ENCODE measurements at regions not wholly inside any gene's neighbourhood (a gene's known extent, or its start where the extent isn't known, plus 50 kb on each side); places are given as distances from the start of the nearest gene placed in this dataset.
"Not testable (repeated sequence)": the region's sequence is repeated elsewhere in the genome, so short reads cannot be mapped to it uniquely, and the experiment has no call there.

DNA sequence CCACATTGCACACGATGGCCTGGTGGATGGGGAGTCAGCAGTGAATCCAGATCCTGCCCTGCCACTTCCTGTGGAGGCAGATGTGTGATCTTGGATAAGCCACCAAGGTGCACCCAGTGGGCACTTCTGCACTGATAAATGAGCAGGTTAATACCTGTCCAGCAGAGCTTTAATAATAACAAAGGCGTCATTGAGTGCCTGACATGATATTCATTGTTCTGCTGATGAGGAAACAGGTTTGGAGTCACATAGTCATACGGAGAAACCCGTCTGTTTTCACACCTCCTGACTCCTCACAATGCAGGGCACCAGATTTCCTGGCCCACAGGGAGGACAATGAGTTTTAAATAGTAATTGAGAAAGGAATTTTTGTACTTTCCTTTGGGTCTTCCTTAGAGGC is 324.6 kb upstream of the CDH5 start:
- DNase-seq, result no peak

DNA sequence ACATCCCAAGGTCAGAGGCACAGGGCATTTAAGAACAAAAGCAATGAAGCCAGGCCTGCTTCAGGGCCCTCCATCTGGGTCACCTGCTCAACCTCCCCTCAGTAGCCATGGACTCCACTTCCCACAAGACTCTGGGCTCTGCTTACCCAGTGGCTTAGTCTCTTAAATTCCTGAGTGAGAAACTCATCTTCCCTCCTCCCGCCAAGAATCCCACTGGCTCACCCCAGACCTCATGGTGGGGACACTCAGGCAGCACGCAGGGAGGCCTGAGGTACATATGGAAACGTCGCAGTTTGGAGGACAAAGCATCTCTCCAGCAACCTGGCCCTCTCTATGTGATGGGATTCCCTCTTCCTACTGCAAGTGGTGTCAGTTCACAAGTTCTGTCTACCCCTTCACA is 326.7 kb upstream of the CDH5 start:
- DNase-seq, result no peak

DNA sequence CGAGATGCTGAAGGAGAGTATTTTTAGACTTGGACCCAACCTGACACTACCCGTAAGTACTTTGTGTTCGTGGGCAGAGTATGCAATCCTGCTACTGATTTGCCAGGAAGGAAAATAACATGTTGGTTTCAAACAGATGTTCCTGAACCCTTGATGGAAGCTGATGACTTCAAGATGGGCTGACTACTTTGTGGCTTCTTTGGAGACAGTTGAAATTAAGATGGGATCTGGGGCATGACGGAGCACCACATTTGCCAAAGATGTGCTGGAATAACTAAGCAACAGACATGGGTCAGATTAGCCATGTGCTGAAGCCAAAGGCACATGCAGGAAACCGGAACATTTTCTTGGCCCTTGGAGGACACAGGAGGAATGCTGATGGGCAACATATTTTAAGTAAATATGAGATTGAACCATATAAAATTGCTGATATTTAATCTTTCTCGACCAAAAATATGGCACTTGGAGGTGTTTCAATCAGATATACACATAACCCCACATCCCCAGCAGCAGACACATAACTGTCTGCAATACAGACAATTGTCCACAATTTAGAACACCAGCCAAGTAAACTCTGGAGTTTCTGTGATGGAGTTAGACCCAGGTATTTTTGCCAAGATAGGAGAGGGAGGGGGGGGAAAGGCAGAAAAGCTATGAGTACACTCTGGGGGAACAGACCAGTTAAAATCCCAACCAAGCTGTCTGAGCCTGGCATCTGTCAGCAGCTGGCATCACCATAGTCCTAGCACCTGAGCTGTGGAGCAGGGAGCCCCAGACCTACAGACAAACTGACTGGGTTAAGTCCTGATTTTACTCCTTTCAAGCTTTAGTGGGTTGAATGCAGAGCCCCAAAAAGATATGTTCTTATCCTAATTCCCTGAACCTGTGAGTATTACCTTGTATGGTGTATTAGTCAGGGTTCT is 329.4 kb upstream of the CDH5 start:
- DNase-seq, result no peak

DNA sequence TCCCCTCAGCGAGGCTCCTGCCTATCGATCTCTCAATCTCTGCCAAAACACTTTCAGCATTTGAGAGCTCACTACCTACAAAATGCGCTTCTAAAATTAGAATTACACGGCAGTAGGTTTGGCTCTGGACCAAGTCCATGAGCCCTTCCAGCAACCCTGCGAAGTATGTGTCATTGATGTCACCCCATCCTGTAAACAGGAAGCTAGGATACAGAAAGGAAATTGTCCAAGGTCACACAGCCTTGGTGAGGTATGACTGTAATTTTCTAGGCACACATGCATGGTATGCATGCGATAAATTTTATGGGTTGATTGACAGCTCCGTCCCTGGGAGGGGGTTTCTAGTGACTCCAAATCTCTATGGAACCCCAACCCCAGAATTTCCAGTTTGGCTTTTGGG is 330.3 kb upstream of the CDH5 start:
- no peak for DNase-seq

DNA sequence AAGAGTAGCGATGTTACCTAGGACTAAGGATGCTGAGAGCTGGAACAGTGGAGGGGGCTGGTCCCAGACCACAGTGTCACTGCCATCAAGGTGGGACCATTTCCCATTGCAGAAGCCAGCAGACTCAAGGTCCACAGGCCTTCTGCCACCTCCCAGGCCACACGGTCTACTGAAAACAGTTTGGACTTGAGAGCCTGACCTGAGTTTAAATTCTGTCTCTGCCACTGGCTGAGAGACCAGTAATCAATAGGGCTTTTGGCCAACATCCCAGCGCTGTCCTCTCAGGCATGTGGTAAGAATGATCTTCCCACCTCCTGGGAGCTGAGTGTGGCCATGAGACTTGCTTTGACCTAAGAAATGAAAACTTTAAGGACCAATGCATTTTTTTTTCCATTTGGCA is 331.4 kb upstream of the CDH5 start:
- no peak for DNase-seq

DNA sequence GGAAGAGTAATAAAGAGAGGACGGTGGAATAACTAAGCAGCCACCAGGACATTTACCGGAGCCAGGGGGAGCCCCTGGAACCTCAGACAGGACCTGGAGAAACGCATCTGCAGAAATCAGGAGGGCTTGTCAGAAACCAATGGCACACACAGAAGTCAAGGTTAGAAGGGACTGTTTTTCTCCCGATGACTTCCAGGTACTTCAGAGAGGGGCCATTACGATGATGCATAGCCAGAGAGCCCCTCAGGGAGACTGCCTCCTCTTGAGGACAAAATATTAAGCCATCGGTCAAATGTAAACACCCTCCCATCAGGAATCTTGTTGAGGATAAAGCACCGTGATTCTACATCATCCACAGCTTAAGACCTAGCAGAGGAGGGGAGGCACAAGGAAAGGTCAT is 333.6 kb upstream of the CDH5 start:
- DNase-seq, result no peak

DNA sequence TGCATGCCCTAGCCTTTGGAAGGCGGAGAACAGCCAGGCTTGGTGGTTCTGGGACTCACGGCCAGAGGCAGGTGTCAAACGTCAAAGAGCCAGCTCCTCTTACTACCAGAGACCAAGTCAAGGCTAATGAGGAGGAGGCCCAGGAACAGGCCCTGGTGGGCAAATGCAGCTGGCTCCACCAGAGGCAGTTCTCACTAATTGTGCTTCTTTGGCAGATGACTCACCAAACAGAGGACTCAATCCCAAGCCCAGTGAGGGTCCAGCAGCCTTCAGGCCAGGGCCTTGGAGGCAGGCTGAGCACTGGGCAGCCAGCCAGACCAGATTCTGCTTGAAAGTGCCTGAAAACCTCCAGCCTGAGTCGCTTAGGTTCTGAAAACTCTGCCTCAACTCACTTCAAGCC is 336.5 kb upstream of the CDH5 start:
- DNase-seq, result no peak

DNA sequence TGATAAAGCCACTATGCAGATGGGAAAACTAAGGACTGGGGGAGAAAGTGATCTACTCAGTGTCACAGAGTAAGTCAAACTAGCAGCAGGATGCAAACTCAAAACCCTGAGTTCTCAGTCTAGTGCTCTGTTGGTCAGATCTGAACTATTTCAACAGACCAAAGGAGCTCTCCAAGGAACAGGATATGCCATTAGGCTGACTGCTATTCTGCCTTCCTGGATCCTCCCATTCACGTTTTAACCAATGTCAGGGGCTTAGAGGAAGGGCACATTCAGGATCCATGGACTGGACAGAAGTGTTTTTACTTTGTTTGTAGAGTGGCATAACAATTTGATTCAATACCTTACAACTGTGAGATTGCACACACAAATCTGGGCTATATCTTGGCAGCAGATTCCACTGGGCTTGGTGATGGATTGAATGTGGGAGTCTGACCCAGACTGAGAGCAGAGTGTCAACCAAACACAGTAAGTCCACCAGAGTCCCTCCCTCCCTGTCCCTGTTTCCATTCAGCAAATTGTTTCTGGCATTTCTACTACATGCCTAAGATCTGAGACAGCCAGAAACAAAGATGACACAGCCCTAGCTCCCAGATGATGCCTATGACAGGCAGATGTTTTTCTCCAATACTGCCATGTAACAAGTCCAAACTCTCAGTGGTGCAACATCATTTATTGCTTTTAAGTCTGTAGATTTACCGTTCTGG is 337.8 kb upstream of the CDH5 start:
- DNase-seq, result no peak

DNA sequence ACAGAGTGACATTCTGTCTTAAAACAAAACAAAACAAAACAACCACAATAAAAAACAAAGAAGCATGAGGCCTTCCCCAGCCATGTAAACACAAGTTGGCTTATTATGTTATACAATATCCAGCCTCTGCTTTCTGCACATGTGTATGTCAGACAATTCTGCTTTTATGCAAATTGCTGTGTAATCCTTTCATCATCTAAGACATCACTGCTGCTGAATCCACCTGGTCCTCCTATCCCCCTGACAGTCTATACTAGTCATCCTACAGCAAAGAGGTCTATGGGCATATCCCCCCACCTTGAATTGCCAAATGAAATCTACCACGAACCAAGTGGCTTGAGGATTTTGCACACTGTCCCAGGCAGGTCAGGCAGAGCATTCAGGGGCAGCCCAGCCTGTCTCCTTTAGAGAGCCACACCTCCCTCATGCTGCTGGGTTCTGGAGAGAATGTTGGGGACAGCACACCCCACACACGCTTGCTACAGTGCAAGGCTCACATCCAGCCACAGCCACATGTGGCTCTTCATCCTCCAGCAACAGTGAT is 339.6 kb upstream of the CDH5 start:
- no peak for DNase-seq

DNA sequence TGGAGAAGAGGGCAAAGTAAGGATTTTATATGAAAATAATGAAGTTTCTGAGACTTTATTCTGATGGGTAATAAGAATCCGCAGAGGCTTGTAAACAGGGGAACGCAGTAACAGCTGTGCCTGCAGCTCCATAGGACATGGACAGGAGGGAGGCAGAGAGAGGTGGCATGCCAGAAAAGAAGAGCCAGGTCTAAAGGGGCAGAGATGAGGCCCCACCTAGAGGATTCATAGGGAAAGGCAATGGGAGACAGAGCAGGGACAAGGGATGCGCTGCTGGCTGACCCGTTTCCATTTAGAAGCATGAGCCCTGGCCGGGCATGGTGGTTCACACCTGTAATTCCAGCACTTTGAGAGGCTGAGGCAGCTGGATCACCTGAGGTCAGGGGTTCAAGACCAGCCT is 340.3 kb upstream of the CDH5 start:
- DNase-seq, result no peak

DNA sequence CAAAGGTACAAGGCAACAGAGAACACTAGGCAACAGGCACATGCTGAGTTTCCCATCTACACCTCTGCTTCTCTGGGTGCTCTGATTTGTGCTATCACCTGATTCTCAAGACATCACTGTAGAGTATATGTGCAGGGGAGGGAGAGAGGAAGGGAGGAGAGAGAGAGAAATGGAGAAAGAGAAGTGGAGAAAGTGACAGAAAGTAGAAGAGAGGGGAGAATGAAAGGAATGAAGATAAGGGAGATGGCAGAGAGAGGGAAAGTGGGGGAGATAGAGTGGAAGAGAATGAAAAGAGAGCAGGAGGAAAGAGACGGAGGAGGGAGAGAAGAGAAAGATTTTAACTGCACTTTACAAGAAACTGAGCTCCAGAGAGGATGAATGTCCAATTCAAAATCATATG is 340.7 kb upstream of the CDH5 start:
- no peak for DNase-seq

DNA sequence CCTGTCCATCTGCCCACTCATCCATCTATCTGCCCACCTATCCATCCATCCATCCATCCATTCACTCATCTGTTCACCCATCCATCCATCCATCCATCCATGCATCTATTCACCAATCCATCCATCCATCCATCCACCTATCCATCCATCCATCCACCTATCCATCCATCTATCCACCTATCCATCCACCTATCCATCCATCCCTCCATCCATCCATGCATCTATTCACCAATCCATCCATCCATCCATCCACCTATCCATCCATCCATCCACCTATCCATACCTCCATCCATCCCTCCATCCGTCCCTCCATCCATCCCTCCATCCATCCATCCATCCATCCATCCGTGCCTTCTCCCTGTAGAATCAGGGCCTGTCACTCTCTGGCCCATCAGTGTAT is 341.9 kb upstream of the CDH5 start:
- not testable (repeated sequence) for DNase-seq

DNA sequence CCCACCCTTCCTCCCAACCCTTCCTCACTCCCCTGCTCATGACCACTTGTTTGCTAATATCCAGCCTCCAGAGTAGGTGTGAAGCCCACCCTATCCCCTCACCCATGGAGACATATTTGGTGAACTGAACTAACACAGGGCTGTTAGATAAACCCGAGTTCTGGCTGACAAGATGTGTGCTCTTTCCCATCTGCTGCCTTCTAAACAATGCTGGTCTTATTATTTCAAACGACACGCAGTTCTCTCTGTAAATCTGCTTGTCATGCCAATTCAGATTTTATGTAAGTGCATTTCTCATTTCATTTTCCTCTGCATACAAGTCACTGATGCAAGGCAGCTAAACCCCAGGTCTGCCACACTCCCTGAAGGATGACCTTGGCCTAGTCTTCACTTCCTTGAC is 343.0 kb upstream of the CDH5 start:
- DNase-seq, result no peak

DNA sequence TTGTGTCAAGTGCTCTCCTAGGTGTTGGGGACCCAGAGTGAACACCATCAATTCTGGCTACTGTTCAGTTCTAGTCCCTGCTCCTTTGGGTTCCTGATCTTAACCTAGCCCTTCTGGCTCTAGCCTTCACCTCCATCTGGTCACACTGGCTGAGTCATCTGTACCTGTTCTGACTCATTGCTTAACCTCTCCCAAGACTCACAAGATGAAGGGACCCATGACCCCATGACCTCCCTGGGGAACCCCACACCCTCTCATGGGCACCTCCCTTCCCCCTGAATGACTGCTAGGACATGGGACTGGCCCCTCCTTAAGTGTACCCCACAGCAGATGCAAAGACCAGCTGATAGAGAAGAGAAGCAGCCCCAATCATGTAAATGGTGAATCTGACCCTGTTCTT is 345.8 kb upstream of the CDH5 start:
- DNase-seq, result no peak

DNA sequence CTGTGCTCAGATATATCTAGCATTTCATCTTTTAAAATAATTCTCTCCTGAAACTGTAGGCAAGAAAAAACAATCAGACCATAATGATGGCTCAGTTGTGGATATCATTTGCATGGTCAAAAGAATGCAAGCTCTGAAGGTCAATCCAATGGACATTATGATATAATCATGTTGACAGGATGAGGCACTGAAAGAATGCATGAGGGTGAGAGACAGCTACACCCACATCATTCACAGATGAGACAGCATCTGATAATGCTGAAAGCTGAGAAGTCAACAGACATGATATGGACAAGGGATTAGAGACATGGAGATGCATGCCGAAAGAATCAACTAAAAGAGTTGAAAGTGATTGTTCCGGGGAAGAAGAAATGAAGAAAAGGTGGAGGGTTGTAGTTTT is 346.4 kb upstream of the CDH5 start:
- no peak for DNase-seq

DNA sequence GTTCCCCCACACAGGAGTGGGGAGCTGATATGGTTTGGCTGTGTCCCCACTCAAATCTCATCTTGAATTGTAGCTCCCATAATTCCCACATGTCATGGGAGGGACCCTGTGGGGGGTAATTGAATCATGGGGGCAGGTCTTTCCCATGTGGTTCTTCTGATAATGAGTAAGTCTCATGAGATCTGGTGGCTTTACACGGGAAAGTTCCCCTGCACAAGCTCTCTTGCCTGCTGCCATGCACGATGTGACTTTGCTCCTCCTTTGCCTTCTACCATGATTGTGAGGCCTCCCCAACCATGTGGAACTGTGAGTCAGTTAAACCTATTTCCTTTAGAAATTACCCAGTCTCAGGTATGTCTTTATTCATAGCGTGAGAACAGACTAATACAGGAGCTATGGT is 347.0 kb upstream of the CDH5 start:
- not testable (repeated sequence) for DNase-seq

DNA sequence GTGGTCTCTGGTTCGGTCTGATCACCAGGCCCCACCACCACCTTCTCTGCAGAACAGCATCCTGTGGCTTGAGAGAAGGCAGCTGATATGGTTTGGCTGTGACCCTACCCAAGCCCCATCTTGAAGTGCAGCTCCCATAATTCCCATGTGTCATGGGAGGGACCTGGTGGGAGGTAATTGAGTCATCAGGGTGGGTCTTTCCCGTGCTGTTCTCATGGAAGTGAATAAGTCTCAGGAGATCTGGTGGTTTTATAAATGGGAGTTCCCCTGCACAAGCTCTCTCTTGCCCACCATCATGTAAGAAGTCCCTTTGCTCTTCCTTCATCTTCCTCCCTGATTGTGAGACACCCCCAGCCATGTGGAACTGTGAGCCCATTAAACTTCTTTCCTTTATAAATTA is 352.3 kb upstream of the CDH5 start:
- DNase-seq, result no peak

DNA sequence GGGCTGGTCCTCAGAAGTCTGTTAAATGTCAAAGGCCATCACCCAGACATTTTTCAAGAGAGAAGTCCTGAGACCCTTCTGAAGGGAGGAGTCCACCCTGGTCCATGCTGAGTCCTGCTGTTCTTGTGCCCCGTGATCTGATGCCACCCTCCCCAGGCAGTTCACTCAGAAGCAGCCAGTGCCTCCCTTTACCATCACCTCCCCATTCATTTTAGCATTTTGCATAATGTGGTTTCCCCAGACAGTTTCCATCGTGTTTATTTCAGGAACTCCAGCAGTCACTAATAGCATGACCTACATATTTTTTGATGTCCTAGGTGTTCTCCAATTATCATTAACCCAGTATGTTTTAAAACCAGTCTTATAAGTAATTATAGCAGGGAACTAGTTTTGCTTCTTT is 353.0 kb upstream of the CDH5 start:
- no peak for DNase-seq

DNA sequence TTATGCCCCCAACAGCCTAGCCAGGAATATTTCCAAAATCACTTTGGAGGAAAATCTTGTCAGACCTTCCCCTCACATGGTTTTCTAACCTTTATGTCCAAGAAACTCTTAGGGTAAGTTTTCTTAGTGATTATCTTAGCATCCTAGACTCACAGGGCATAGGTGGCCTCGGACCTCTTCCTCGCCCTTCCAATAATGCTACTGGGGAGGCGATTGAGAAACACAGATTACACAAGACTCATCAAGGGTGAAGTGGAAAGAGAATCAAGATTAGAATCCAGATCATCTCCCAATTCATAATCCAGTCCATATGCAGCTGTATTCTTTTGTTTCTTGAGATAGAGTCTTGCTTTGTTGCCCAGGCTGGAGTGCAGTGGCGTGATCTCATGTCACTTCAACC is 358.4 kb upstream of the CDH5 start:
- no peak for DNase-seq

DNA sequence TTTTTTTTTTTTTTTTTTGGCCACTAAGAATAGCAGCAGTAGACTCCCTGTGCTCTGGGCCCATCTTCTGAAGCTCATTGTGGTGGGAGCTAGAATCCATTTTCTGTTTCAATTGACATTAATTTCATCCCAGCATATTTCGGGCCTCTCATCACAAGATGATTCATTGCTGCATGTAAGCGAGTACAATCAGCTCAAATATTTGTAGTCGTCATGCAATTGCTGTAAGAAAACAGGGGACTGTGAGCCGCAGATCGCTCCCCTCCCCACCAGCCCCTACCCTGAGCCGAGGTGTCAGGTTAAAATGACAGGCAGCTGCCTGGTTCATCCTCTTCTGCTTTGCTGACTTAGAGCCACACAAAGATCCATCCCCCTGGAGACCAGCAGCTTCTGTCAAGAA is 358.8 kb upstream of the CDH5 start:
- no peak for DNase-seq

DNA sequence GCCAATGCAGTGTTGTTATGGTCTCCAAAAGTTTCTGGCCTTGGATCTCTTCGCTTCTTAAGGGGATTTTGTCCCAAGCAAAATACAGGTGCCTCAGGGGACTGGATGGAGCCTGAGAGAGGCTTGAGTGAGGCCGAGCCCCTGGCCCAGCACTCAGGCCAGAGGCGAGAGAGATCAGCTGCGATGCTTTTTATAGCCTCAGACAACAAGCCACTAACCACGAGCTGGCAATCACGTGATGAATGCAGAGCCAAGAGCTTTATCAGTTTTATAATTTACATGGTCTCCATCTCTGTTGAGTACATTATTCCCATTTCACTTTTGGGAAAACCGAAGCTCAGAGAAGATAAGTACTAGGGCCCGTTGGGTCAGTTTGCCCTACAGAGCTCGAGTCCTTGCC is 360.0 kb upstream of the CDH5 start:
- DNase-seq, result no peak

DNA sequence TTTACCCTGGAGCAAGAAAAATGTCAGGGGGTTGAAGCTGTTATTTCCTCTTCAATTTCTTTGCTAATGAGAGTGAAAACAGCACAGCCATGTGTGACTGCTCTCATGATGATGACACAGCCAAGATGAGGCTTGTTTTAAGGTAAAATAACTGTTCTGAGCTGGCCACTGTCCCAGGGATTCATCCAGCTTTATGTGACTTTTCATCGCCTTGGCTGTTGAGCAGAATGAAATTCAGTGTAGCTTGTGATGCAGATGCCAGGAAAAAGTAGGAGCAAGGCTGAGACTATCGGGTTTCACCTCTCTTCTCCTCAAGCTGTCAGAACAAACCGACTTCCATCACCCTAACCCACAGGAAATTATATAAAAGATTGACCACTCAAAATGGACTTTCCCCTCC is 361.8 kb upstream of the CDH5 start:
- no peak for DNase-seq

DNA sequence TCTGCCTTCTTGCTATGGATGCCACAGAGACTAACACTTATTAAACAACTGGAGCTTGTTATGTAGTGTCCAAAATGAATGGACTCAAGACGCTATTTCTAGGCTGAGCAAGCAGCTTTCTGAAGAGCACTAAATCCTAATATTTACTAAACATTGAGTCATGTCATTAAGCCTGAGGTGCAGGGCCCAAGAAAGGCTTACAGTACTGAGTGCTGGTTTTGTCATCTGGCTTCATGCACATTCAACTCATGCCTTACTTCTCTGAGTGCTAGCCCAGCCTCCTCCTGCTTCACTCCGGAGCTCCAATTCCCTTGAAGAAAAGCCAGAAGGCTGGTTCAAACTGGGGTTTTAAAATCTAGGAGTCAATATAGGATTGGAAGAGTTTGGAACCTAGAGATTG is 363.3 kb upstream of the CDH5 start:
- no peak for DNase-seq

DNA sequence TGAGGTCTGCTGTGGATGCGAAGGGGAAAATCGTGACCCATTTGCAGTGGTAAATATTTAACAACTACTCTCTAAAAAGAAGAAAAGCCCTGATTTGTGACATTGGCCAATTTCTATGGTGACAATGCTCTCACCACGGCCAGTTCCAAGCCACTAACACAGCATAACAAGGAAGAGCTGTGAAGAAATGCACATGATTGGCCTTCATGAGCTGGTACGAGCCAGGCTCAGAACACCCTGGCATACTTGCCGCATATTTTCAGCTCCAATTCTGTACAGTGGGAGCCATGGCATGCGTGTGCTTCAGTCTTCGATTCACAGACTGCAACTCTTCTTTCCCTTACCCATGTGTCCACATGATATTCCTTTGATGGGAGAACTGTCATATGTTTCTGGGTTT is 363.9 kb upstream of the CDH5 start:
- no peak for DNase-seq

All from T1000 (cell line).